DND-41 (cell line): ENCODE measurements at regions not wholly inside any gene's neighbourhood (a gene's known extent, or its start where the extent isn't known, plus 50 kb on each side); places are given as distances from the start of the nearest gene placed in this dataset.

Experiments
- ATAC-seq: fragments of 200-7000 bp; cut with Tn5 transposase; 3 replicates; pipeline ENCODE4 v1.9.1; 2021; ENCODE audit warnings: low read depth; ENCODE audit not compliant: insufficient read depth
- DNase-seq: peaks from one replicate; pipeline ENCODE4 v3.0.0-alpha.2; 2020
- H2AFZ ChIP-seq: 2 replicates; pipeline ENCODE4 v1.6.0; 2012; ENCODE audit warnings: low read depth, low read length
- H3K27ac ChIP-seq: 2 replicates; pipeline ENCODE4 v1.5.1; 2012; ENCODE audit warnings: low read length, inconsistent platforms
- H3K27me3 ChIP-seq: fragments of 200-600 bp; sonication (generic); 2 replicates; pipeline ENCODE4 v1.6.0; 2012; ENCODE audit warnings: low read length, mild to moderate bottlenecking, inconsistent platforms; ENCODE audit not compliant: insufficient read depth, poor library complexity
- H3K36me3 ChIP-seq: 2 replicates; pipeline ENCODE4 v1.5.1; 2012; ENCODE audit warnings: low read length, inconsistent platforms; ENCODE audit not compliant: insufficient read depth
- H3K4me1 ChIP-seq: 2 replicates; pipeline ENCODE4 v1.5.1; 2012; ENCODE audit warnings: mild to moderate bottlenecking, low read length; ENCODE audit not compliant: insufficient read depth
- H3K4me2 ChIP-seq: 2 replicates; pipeline ENCODE4 v1.6.0; 2012; ENCODE audit warnings: mild to moderate bottlenecking, moderate library complexity, low read length, inconsistent platforms; ENCODE audit not compliant: insufficient read depth
- H3K4me3 ChIP-seq, 2 experiments: fragments of 200-600 bp in 1 of 2; shearing (Covaris generic) in 1 of 2; 2 replicates each; pipeline ENCODE4 v1.5.1; 2012 to 2016; ENCODE audit warnings: inconsistent platforms in 2 of 2, low read length in 2 of 2, mild to moderate bottlenecking in 2 of 2, low read depth in 1 of 2, moderate library complexity in 1 of 2
- H3K79me2 ChIP-seq: 2 replicates; pipeline ENCODE4 v1.6.0; 2012; ENCODE audit warnings: low read length, inconsistent platforms; ENCODE audit not compliant: insufficient read depth
- H3K9ac ChIP-seq: 2 replicates; pipeline ENCODE4 v1.6.0; 2012; ENCODE audit warnings: low read depth, mild to moderate bottlenecking, inconsistent platforms, low read length, moderate library complexity
- H3K9me3 ChIP-seq: 2 replicates; pipeline ENCODE4 v1.5.1; 2012; ENCODE audit warnings: low read length, moderate library complexity, mild to moderate bottlenecking, inconsistent platforms; ENCODE audit not compliant: insufficient read depth, severe bottlenecking
- H4K20me1 ChIP-seq: 2 replicates; pipeline ENCODE4 v1.6.0; 2012; ENCODE audit warnings: low read length; ENCODE audit not compliant: insufficient read depth
- CTCF ChIP-seq: IDR thresholded peaks from 2 replicates; pipeline ENCODE4 v1.5.1; 2012; ENCODE audit warnings: borderline replicate concordance, low read length, moderate library complexity, mild to moderate bottlenecking; ENCODE audit not compliant: poor library complexity, severe bottlenecking; ENCODE audit errors: extremely low read depth
- EZH2 ChIP-seq: IDR thresholded peaks from 3 replicates; pipeline ENCODE4 v1.6.1; 2012; ENCODE audit warnings: borderline replicate concordance, low read depth, mild to moderate bottlenecking, moderate library complexity, low read length, inconsistent platforms; ENCODE audit not compliant: severe bottlenecking

DNA sequence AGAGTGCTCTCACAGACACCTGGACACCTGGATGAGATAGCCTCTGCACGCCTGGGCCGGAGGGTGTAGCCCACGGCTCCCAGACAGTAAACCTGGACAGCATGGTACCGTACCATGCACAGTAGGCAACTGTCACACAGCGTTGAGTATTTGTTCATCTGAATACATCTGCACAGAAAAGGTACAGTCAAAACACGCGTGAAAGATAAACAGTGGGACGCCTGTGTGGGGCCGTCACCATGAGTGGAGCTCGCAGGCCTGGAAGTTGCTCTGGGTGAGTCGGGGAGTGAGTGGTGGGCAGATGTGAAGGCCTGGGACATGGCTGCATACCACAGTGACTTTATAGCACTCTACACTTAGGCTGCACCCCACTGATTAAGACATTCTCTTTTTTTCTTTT, 280.0 kb upstream of the SHH start:
- Histone ChIP-seq H3K9me3 (no peaks in the 10 kb centered on the region), H3K36me3 (no peaks in the 10 kb centered on the region), H3K27ac (no peak overlapping the region), H3K9ac (no peak overlapping the region), H4K20me1 (no peaks in the 10 kb centered on the region), H3K4me1 (no peaks in the 10 kb centered on the region), H3K27me3 (peaks cover 2% of the 10 kb centered on the region), H3K4me3 (no peak overlapping the region), H2AFZ (no peak overlapping the region), H3K4me2 (no peak overlapping the region), H3K79me2 (no peaks in the 10 kb centered on the region)
- no peak for TF ChIP-seq EZH2
- no peak for TF ChIP-seq CTCF
- DNase-seq (no peak), ATAC-seq (no peak)

DNA sequence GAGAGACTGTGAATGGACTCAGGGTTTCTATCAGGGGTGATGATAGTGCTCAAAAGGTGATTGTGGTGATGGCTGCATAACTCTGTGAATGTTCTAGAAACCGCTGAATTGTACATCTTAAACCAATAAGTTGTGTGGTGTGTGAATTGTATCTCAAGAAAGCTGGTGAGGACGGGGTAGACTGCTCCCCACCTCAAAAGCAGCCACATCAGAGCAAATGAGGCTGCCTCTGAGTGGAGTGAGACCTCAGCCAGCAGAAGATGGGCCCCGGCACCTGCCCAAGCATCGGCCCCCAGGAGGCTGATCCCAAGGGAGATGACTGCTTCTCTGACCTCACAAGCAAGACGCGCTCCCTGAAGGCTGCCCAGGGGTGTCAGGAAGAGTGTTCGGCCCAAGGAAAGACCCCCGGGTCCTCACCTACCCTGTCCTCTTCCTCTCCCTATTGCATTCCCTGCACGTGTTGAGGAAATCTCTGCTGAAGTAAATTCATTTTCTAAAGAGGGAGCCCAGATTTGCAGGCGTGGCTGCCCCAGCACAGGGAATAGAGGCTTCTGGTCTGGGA, 279.3 kb upstream of the SHH start:
- Histone ChIP-seq H3K4me1 (no peaks in the 10 kb centered on the region), H3K4me3 (no peak overlapping the region), H3K4me2 (no peak overlapping the region), H4K20me1 (no peaks in the 10 kb centered on the region), H3K27ac (no peak overlapping the region), H2AFZ (no peak overlapping the region), H3K79me2 (no peaks in the 10 kb centered on the region), H3K9me3 (no peaks in the 10 kb centered on the region), H3K27me3 (peaks cover 5% of the 10 kb centered on the region), H3K9ac (no peak overlapping the region), H3K36me3 (no peaks in the 10 kb centered on the region)
- ATAC-seq = peak; percentile 55; the same call in 1 of the 3 replicates
- DNase-seq = peak; percentile 18
- no peak for TF ChIP-seq EZH2
- TF ChIP-seq CTCF = no peak

- H3K9me3 ChIP-seq = no peaks in the 10 kb centered on the region
- no peak overlapping the region for H2AFZ ChIP-seq
- H3K27ac ChIP-seq = no peak overlapping the region
- no peak overlapping the region for H3K4me3 ChIP-seq
- no peak for TF ChIP-seq EZH2
- no peak for TF ChIP-seq CTCF
- no peaks in the 10 kb centered on the region for H3K36me3 ChIP-seq
- H3K27me3 ChIP-seq = peaks cover 5% of the 10 kb centered on the region
- no peaks in the 10 kb centered on the region for H4K20me1 ChIP-seq
- DNase-seq (no peak), ATAC-seq (no peak)
- no peak overlapping the region for H3K9ac ChIP-seq
- H3K4me2 ChIP-seq = no peak overlapping the region
- H3K79me2 ChIP-seq = no peaks in the 10 kb centered on the region
- no peaks in the 10 kb centered on the region for H3K4me1 ChIP-seq
Measured at GRCh38 chr7:156090988-156091387, 278.7 kb upstream of the SHH start.

- ATAC-seq = no peak
- no peak for DNase-seq
- Histone ChIP-seq H3K4me2 (no peak overlapping the region), H3K36me3 (no peaks in the 10 kb centered on the region), H3K9ac (no peak overlapping the region), H2AFZ (no peak overlapping the region), H3K27me3 (peaks cover 5% of the 10 kb centered on the region), H3K9me3 (no peaks in the 10 kb centered on the region), H4K20me1 (no peaks in the 10 kb centered on the region), H3K4me3 (no peak overlapping the region), H3K79me2 (no peaks in the 10 kb centered on the region), H3K4me1 (no peaks in the 10 kb centered on the region), H3K27ac (no peak overlapping the region)
- TF ChIP-seq EZH2 = no peak
- TF ChIP-seq CTCF = no peak
Measured at GRCh38 chr7:156089222-156089621, 277.0 kb upstream of the SHH start.
